NB4 (cell line): ENCODE measurements at regions not wholly inside any gene's neighbourhood (a gene's known extent, or its start where the extent isn't known, plus 50 kb on each side); places are given as distances from the start of the nearest gene placed in this dataset.

ENCODE experiments used
- POLR2A ChIP-seq: IDR thresholded peaks from 2 replicates; pipeline ENCODE4 v1.6.1; 2011; ENCODE audit warnings: mild to moderate bottlenecking; ENCODE audit not compliant: insufficient read length; ENCODE audit errors: extremely low read depth
- TF ChIP-seq, protein P1 (sequence below): IDR thresholded peaks from one replicate; pipeline ENCODE4 v1.5.1; 2012; ENCODE audit warnings: low read depth, low read length
- TF ChIP-seq, protein P2 (sequence below): IDR thresholded peaks from 2 replicates; pipeline ENCODE4 v1.6.1; 2011; ENCODE audit warnings: low read depth, low read length

DNA sequence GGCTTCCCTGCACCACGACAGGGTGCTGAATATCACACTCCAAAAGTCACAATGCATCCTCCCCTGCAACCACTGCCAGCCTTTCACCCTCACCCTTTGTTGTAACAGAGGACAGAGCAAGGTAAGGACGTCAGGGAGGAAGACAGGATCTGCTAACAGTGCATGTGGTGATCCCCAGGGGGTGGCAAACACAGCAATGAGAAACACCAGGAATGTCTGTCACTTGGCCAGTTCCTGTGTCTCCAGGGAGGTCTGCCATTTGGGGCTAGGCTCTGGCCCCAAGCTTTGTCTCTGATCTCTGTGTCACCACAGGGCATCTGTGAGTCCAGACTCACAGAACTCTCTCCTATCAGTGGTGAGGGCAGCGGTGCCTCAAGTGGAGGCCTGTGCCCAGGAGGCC lies 54.3 kb upstream of the SLC24A5 start:
- TF ChIP-seq POLR2A, result no peak
- TF ChIP-seq, protein P1, sequence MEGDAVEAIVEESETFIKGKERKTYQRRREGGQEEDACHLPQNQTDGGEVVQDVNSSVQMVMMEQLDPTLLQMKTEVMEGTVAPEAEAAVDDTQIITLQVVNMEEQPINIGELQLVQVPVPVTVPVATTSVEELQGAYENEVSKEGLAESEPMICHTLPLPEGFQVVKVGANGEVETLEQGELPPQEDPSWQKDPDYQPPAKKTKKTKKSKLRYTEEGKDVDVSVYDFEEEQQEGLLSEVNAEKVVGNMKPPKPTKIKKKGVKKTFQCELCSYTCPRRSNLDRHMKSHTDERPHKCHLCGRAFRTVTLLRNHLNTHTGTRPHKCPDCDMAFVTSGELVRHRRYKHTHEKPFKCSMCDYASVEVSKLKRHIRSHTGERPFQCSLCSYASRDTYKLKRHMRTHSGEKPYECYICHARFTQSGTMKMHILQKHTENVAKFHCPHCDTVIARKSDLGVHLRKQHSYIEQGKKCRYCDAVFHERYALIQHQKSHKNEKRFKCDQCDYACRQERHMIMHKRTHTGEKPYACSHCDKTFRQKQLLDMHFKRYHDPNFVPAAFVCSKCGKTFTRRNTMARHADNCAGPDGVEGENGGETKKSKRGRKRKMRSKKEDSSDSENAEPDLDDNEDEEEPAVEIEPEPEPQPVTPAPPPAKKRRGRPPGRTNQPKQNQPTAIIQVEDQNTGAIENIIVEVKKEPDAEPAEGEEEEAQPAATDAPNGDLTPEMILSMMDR, result no peak
- TF ChIP-seq, protein P2, sequence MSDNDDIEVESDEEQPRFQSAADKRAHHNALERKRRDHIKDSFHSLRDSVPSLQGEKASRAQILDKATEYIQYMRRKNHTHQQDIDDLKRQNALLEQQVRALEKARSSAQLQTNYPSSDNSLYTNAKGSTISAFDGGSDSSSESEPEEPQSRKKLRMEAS, result no peak
